Sigmoid colon (tissue), 3 donors: ENCODE measurements at regions not wholly inside any gene's neighbourhood (a gene's known extent, or its start where the extent isn't known, plus 50 kb on each side); places are given as distances from the start of the nearest gene placed in this dataset.

Experiments
- CTCF ChIP-seq, 4 experiments: fragments of 450-650 bp in 3 of 4; fragments of 200-600 bp in 1 of 4; IDR thresholded peaks; one replicate each; pipeline ENCODE4 v1.5.1; 2016 to 2019; ENCODE audit warnings: antibody characterized with exemption in 4 of 4, mild to moderate bottlenecking in 3 of 4, moderate library complexity in 2 of 4
- POLR2A ChIP-seq, 2 donors: fragments of 450-650 bp; IDR thresholded peaks; one replicate each; pipeline ENCODE4 v1.6.1; 2016; ENCODE audit warnings: antibody characterized with exemption in 2 of 2, mild to moderate bottlenecking in 2 of 2, moderate library complexity in 2 of 2

DNA sequence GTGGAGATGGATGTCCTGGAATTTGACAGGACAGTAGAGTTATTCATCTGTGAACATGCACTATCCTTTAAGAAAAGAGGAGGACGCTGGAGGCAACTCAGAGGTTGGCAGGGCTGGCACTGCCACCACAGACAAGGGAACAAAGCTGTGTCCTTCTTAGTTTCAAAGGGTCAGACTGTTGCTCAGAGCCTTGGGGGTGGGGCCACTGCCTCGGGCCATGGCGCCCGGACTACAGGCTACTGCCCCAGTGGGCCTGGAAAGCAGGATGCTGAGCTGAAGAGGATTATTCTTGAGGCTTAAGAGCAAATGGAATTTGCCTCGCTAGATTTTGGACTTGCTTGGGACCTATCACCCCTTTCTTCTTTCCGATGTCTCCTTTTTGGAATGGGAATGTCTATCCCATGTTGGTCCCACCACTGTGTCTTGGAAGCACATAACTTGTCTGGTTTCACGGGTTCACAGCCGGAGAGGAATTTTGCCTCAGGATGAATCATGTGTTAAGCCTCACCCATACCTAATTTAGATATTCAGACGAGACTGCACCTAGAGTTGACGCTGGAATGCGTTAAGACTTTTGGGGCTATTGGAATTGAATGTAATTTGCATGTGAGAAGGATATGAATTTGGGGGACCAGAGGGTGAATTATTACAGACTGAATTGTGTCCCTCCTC, 114.8 kb upstream of the RFLNA start:
- TF ChIP-seq CTCF (IDR thresholded peaks at IDR 0.05) (no peak), POLR2A (IDR thresholded peaks at IDR 0.05) (no peak)
